ENCODE measurements at regions not wholly inside any gene's neighbourhood (a gene's known extent, or its start where the extent isn't known, plus 50 kb on each side); places are given as distances from the start of the nearest gene placed in this dataset.

DNA sequence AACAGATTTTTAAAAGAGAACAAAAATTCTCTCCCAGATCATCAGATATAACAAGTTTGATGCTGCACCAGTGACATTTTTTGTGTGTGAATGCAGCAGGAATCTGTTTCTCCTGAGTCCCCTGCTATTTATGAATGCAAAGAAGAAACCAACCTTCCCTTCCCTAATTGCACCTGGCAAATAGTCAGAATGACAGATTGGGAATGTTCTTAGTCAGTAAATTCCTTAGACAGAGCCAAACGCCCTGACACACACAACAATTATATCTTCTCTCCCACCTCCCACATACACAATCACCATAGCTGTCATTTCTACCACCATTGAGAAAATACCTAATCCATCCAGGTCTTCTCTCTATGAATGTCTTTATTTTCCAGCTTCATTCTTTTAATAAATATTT, 174.4 kb downstream of the ALG10B start:
- no peak for ATAC-seq
- no peak overlapping the region for H3K4me3 ChIP-seq
- DNase-seq, result no peak
- TF ChIP-seq, protein P1, sequence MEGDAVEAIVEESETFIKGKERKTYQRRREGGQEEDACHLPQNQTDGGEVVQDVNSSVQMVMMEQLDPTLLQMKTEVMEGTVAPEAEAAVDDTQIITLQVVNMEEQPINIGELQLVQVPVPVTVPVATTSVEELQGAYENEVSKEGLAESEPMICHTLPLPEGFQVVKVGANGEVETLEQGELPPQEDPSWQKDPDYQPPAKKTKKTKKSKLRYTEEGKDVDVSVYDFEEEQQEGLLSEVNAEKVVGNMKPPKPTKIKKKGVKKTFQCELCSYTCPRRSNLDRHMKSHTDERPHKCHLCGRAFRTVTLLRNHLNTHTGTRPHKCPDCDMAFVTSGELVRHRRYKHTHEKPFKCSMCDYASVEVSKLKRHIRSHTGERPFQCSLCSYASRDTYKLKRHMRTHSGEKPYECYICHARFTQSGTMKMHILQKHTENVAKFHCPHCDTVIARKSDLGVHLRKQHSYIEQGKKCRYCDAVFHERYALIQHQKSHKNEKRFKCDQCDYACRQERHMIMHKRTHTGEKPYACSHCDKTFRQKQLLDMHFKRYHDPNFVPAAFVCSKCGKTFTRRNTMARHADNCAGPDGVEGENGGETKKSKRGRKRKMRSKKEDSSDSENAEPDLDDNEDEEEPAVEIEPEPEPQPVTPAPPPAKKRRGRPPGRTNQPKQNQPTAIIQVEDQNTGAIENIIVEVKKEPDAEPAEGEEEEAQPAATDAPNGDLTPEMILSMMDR (IDR thresholded peaks at IDR 0.05), result no peak
- H3K27ac ChIP-seq, result no peak overlapping the region
- H3K27me3 ChIP-seq, result no peaks in the 10 kb centered on the region
- peaks cover 0 to 4% (median 0%) of the 10 kb centered on the region in 11 donors for H3K9me3 ChIP-seq
- H3K4me1 ChIP-seq, result no peaks in the 10 kb centered on the region
- intact Hi-C loops (cut with DNase I), result no loop called here
- H3K36me3 ChIP-seq, result no peaks in the 10 kb centered on the region
- WGBS, 2 donors, result 33 to 39% methylated on average over 1 of the region's 1 CpG

DNA sequence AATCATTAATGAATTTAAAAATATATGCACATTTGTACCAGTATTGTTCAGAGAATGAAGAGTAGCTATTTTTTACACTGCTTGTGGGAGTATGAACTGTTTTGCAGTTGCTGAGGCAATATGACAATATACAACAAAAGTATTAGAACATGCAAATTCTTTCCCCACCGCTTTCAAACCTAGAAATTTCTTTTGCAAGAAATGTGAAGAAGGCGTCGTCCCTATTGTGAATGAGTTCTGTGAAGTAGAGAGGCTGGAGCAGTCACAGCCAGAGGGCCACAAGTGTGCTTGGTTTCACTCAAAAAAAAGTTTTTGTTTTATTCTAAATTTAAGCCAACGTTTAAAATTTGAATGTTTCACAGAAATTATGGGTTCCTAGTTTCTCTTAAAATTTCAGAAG, 184.9 kb downstream of the ALG10B start:
- peak in 1 of 8 donors; percentile 16 for ATAC-seq
- no peak for DNase-seq
- no peak overlapping the region for H3K4me3 ChIP-seq
- H3K27ac ChIP-seq, result no peak overlapping the region
- peaks cover 0 to 35% (median 3%) of the 10 kb centered on the region in 11 donors for H3K9me3 ChIP-seq
- WGBS, 2 donors, result 67% methylated on average over 4 of the region's 4 CpGs
- no peaks in the 10 kb centered on the region for H3K4me1 ChIP-seq
- no peaks in the 10 kb centered on the region for H3K36me3 ChIP-seq
- intact Hi-C loops (cut with DNase I), result no loop called here
- TF ChIP-seq, protein P1 (IDR thresholded peaks at IDR 0.05), result no peak
- no peaks in the 10 kb centered on the region for H3K27me3 ChIP-seq

DNA sequence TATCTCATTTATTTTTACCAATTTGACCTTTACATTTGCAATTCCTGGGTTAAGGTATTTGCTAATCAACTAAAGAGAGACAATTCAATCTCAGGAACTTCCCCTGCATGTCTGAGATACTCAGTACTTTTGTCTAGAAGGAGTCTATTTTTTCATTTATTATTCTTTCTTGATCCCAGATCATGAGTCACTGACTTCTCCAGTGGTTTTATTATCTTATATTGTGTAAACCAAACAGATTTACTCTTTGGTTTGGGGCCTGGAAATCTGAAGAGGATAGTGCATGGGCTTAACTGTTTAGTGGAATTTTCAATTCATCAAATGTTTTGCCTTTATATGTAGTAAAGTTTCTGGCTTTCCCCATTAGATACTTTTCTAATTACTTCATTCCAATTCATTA, 185.4 kb downstream of the ALG10B start:
- peak in 1 of 8 donors; percentile 63 for ATAC-seq
- peaks cover 0 to 33% (median 3%) of the 10 kb centered on the region in 11 donors for H3K9me3 ChIP-seq
- no peaks in the 10 kb centered on the region for H3K27me3 ChIP-seq
- H3K4me1 ChIP-seq, result no peaks in the 10 kb centered on the region
- H3K36me3 ChIP-seq, result no peaks in the 10 kb centered on the region
- no peak overlapping the region for H3K4me3 ChIP-seq
- TF ChIP-seq, protein P1 (IDR thresholded peaks at IDR 0.05), result no peak
- no peak overlapping the region for H3K27ac ChIP-seq
- DNase-seq, result no peak
- intact Hi-C loops (cut with DNase I), result no loop called here

DNA sequence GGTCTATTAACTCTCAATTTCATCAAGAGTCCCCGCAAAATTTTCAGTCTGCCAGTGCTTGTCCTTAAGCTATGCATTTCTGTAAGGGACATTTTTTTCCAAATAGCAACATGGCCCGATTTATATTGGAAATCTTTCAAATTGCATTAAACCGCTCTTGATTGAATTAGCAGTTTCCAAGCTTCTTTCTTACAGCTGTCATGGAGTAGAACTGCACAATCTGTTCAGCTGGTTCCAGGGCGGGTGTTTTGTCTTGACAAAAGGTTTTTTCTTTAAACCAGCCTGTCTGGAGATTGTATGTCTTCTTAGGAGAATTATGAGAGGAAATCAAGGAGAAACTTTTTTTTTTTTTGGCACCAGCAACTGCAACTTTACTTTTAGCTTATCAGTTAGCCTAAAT, 185.8 kb downstream of the ALG10B start:
- DNase-seq (no peak), ATAC-seq (no peak)
- Histone ChIP-seq H3K27me3 (no peaks in the 10 kb centered on the region), H3K4me1 (no peaks in the 10 kb centered on the region), H3K4me3 (no peak overlapping the region), H3K9me3 (peaks cover 0 to 29% (median 3%) of the 10 kb centered on the region in 11 donors), H3K36me3 (no peaks in the 10 kb centered on the region), H3K27ac (no peak overlapping the region)
- intact Hi-C loops (cut with DNase I), result no loop called here
- TF ChIP-seq, protein P1 (IDR thresholded peaks at IDR 0.05), result no peak
- 64 to 71% methylated on average over 4 of the region's 4 CpGs for WGBS, 2 donors

All from heart right ventricle (tissue), 16 donors.